Esophagus muscularis mucosa (tissue), 3 donors: ENCODE measurements at regions not wholly inside any gene's neighbourhood (a gene's known extent, or its start where the extent isn't known, plus 50 kb on each side); places are given as distances from the start of the nearest gene placed in this dataset.

ENCODE experiments used
- CTCF ChIP-seq, 3 experiments: fragments of 200-600 bp in 2 of 3; fragments of 450-650 bp in 1 of 3; sonication (generic) in 2 of 3; IDR thresholded peaks; one replicate each; pipeline ENCODE4 v1.5.1; 2017 to 2019; ENCODE audit warnings: antibody characterized with exemption in 3 of 3, mild to moderate bottlenecking in 2 of 3, moderate library complexity in 1 of 3
- POLR2AphosphoS5 ChIP-seq, 2 donors: sonication (generic); formaldehyde crosslinking; IDR thresholded peaks; one replicate each; pipeline ENCODE4 v1.6.1; 2017; ENCODE audit warnings: antibody characterized with exemption in 2 of 2

- TF ChIP-seq CTCF (IDR thresholded peaks at IDR 0.05) (no peak), POLR2AphosphoS5 (IDR thresholded peaks at IDR 0.05) (no peak)
These were observed 298.4 kb downstream of the SMOC2 start for GRCh38 chr6:168739381-168739780.
